ENCODE measurements at regions not wholly inside any gene's neighbourhood (a gene's known extent, or its start where the extent isn't known, plus 50 kb on each side); places are given as distances from the start of the nearest gene placed in this dataset.

GRCh38 chr11:105324156-105324555 is 184.6 kb upstream of the CARD18 start:
- TF ChIP-seq CTCF (IDR thresholded peaks at IDR 0.05) (no peak), EZH2 (IDR thresholded peaks at IDR 0.05; ENCODE audit: borderline replicate concordance, insufficient read depth, low read depth, low read length, poor library complexity, severe bottlenecking) (no peak)

Measured in B cell (primary cell).